ENCODE measurements at regions not wholly inside any gene's neighbourhood (a gene's known extent, or its start where the extent isn't known, plus 50 kb on each side); places are given as distances from the start of the nearest gene placed in this dataset.

DNA sequence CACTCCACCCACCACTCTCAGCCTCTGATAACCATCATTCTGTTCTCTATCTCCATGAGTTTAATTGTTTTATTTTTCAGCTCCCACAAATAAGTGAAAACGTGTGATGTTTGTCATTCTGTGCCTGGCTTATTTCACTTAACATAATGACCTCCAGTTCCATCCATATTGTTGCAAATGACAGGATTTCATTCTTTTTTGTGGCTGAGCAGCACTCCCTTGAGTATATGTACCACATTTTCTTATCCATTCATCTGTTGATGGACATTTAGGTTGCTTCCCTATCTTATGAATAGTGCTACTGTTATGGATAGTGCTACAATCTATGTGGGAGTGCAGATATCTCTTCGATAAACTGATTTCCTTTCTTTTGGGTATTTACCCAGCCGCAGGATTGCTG is 103.3 kb upstream of the PDE7B start:
- Histone ChIP-seq H3K4me1 (ENCODE audit: insufficient read depth, low read length) (no peaks in the 10 kb centered on the region), H3K9me3 (ENCODE audit: low read depth, low read length) (no peaks in the 10 kb centered on the region), H3K4me2 (ENCODE audit: insufficient read depth, low read length) (no peak overlapping the region), H3K27ac (ENCODE audit: low read depth, low read length) (no peak overlapping the region), H2AFZ (ENCODE audit: low read length) (no peak overlapping the region), H3K4me3 (ENCODE audit: insufficient read depth, low read length) (no peak overlapping the region), H3K79me2 (ENCODE audit: insufficient read depth, low read length) (no peaks in the 10 kb centered on the region), H4K20me1 (ENCODE audit: insufficient read depth, low read length) (no peaks in the 10 kb centered on the region), H3K36me3 (ENCODE audit: insufficient read depth, low read length) (no peaks in the 10 kb centered on the region), H3K27me3 (ENCODE audit: insufficient read depth, low read length) (no peaks in the 10 kb centered on the region)
- TF ChIP-seq, protein P1, sequence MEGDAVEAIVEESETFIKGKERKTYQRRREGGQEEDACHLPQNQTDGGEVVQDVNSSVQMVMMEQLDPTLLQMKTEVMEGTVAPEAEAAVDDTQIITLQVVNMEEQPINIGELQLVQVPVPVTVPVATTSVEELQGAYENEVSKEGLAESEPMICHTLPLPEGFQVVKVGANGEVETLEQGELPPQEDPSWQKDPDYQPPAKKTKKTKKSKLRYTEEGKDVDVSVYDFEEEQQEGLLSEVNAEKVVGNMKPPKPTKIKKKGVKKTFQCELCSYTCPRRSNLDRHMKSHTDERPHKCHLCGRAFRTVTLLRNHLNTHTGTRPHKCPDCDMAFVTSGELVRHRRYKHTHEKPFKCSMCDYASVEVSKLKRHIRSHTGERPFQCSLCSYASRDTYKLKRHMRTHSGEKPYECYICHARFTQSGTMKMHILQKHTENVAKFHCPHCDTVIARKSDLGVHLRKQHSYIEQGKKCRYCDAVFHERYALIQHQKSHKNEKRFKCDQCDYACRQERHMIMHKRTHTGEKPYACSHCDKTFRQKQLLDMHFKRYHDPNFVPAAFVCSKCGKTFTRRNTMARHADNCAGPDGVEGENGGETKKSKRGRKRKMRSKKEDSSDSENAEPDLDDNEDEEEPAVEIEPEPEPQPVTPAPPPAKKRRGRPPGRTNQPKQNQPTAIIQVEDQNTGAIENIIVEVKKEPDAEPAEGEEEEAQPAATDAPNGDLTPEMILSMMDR (IDR thresholded peaks at IDR 0.05; ENCODE audit: extremely low read depth, low read depth, low read length), result no peak
- no peak for DNase-seq (ENCODE audit: insufficient read length, low spot score, missing footprints)

DNA sequence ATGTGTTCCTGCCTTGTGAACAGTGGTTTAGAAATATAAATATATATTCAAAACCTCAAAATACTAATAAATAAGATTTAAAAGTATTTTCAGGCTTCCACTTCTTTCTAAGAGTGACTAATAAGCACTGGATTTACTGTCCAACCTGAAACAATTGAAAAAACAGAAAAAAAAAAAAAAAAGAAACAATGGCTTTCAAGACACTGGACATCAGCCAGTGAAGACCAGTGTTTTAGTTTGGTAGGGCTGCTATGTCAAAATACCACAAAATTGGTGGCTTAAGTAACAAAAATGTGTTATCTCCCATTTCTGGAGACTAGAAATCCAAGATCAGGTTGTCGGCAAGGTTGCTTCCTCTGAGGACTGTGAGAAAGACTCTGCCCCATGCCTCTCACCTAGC is 101.4 kb upstream of the PDE7B start:
- H4K20me1 ChIP-seq (ENCODE audit: insufficient read depth, low read length), result no peaks in the 10 kb centered on the region
- H3K27me3 ChIP-seq (ENCODE audit: insufficient read depth, low read length), result no peaks in the 10 kb centered on the region
- H3K4me1 ChIP-seq (ENCODE audit: insufficient read depth, low read length), result no peaks in the 10 kb centered on the region
- no peak overlapping the region for H3K27ac ChIP-seq (ENCODE audit: low read depth, low read length)
- H2AFZ ChIP-seq (ENCODE audit: low read length), result peak overlapping the region; percentile 11
- no peak for DNase-seq (ENCODE audit: insufficient read length, low spot score, missing footprints)
- H3K4me3 ChIP-seq (ENCODE audit: insufficient read depth, low read length), result no peak overlapping the region
- TF ChIP-seq, protein P1 (IDR thresholded peaks at IDR 0.05; ENCODE audit: extremely low read depth, low read depth, low read length), result no peak
- H3K9me3 ChIP-seq (ENCODE audit: low read depth, low read length), result no peaks in the 10 kb centered on the region
- no peaks in the 10 kb centered on the region for H3K79me2 ChIP-seq (ENCODE audit: insufficient read depth, low read length)
- H3K4me2 ChIP-seq (ENCODE audit: insufficient read depth, low read length), result no peak overlapping the region
- no peaks in the 10 kb centered on the region for H3K36me3 ChIP-seq (ENCODE audit: insufficient read depth, low read length)

DNA sequence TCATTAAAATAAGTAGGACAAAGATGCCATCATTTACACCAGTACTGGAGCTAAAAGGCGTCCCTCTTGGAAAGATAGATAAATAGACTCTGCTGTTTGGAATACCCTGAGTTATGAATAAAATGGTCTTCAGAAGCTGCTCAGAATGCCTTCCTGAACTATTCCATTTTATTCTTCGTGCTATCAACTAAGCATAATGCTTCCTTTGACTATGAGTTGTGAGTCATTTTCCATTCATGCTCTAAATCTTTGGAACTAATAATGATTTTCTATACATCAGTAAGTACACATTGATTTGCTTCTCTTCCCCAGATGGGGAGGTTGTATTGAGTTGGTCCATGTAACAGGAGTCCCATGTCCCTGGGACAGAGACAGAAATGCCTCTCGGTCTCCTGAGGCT is 98.3 kb upstream of the PDE7B start:
- TF ChIP-seq, protein P1 (IDR thresholded peaks at IDR 0.05; ENCODE audit: extremely low read depth, low read depth, low read length), result no peak
- H3K27me3 ChIP-seq (ENCODE audit: insufficient read depth, low read length), result no peaks in the 10 kb centered on the region
- H3K4me2 ChIP-seq (ENCODE audit: insufficient read depth, low read length), result no peak overlapping the region
- H3K79me2 ChIP-seq (ENCODE audit: insufficient read depth, low read length), result no peaks in the 10 kb centered on the region
- H3K4me1 ChIP-seq (ENCODE audit: insufficient read depth, low read length), result no peaks in the 10 kb centered on the region
- H3K36me3 ChIP-seq (ENCODE audit: insufficient read depth, low read length), result no peaks in the 10 kb centered on the region
- DNase-seq (ENCODE audit: insufficient read length, low spot score, missing footprints), result no peak
- H2AFZ ChIP-seq (ENCODE audit: low read length), result no peak overlapping the region
- no peak overlapping the region for H3K4me3 ChIP-seq (ENCODE audit: insufficient read depth, low read length)
- H3K27ac ChIP-seq (ENCODE audit: low read depth, low read length), result no peak overlapping the region
- no peaks in the 10 kb centered on the region for H3K9me3 ChIP-seq (ENCODE audit: low read depth, low read length)
- no peaks in the 10 kb centered on the region for H4K20me1 ChIP-seq (ENCODE audit: insufficient read depth, low read length)

DNA sequence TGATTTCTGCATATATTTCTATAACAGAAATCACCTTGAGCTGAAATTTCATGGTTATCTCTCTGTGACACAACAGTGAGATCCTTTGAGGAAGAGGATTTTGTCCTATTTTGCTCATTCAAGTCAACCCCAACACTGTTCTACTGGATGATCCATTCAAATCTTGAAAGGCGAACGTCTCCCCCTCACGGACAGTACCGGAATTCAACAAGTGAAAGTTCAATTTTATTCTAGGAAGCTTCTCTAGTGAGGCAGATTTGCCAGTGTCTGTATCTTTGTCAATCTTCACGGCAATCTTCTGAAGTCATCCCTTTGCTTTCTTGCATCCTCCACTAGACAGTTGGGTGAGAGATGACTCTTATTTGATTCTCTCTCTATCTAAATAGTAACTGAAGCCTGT is 91.7 kb upstream of the PDE7B start:
- H2AFZ ChIP-seq (ENCODE audit: low read length), result no peak overlapping the region
- H3K36me3 ChIP-seq (ENCODE audit: insufficient read depth, low read length), result no peaks in the 10 kb centered on the region
- no peak overlapping the region for H3K4me3 ChIP-seq (ENCODE audit: insufficient read depth, low read length)
- H3K27ac ChIP-seq (ENCODE audit: low read depth, low read length), result no peak overlapping the region
- H3K79me2 ChIP-seq (ENCODE audit: insufficient read depth, low read length), result no peaks in the 10 kb centered on the region
- no peaks in the 10 kb centered on the region for H3K4me1 ChIP-seq (ENCODE audit: insufficient read depth, low read length)
- H3K9me3 ChIP-seq (ENCODE audit: low read depth, low read length), result no peaks in the 10 kb centered on the region
- H3K4me2 ChIP-seq (ENCODE audit: insufficient read depth, low read length), result no peak overlapping the region
- no peaks in the 10 kb centered on the region for H3K27me3 ChIP-seq (ENCODE audit: insufficient read depth, low read length)
- TF ChIP-seq, protein P1 (IDR thresholded peaks at IDR 0.05; ENCODE audit: extremely low read depth, low read depth, low read length), result peak; percentile 21
- H4K20me1 ChIP-seq (ENCODE audit: insufficient read depth, low read length), result no peaks in the 10 kb centered on the region
- DNase-seq (ENCODE audit: insufficient read length, low spot score, missing footprints), result no peak
